ENCODE measurements at regions not wholly inside any gene's neighbourhood (a gene's known extent, or its start where the extent isn't known, plus 50 kb on each side); places are given as distances from the start of the nearest gene placed in this dataset.

DNA sequence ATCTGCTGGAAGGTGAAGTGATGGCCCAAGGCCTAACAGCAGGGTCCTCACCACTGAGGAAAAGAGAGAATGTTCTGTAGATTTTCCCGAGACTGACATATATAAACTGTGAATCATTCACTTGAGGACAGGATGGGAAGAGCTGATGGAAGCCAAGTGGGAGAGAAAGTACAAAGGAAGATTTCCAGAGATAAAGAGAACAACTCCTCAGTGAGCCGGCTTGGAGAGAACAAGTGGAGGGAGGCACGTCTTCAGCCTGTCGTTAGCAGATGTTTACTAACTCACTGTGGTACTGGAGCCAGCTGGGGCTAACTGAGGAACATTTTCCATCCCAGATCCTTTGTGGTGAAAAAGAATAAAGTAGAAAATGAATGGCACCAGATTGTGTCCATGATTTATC lies 552.9 kb upstream of the TNP1 start:
- H3K9me3 ChIP-seq (ENCODE audit: control insufficient read depth in 4 of 4, insufficient read depth in 3 of 4, low read length in 3 of 4) = no peaks in the 10 kb centered on the region
- no peaks in the 10 kb centered on the region for H3K36me3 ChIP-seq (ENCODE audit: control insufficient read depth in 4 of 4, insufficient read depth in 4 of 4, low read length in 4 of 4)
- 58 to 73% methylated on average over 4 of the region's 4 CpGs for WGBS, 2 donors
- TF ChIP-seq, protein P1, sequence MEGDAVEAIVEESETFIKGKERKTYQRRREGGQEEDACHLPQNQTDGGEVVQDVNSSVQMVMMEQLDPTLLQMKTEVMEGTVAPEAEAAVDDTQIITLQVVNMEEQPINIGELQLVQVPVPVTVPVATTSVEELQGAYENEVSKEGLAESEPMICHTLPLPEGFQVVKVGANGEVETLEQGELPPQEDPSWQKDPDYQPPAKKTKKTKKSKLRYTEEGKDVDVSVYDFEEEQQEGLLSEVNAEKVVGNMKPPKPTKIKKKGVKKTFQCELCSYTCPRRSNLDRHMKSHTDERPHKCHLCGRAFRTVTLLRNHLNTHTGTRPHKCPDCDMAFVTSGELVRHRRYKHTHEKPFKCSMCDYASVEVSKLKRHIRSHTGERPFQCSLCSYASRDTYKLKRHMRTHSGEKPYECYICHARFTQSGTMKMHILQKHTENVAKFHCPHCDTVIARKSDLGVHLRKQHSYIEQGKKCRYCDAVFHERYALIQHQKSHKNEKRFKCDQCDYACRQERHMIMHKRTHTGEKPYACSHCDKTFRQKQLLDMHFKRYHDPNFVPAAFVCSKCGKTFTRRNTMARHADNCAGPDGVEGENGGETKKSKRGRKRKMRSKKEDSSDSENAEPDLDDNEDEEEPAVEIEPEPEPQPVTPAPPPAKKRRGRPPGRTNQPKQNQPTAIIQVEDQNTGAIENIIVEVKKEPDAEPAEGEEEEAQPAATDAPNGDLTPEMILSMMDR (IDR thresholded peaks at IDR 0.05; ENCODE audit: control extremely low read depth, extremely low read depth) = no peak
- DNase-seq (peak in 1 of 3 donors; percentile 66), ATAC-seq (ENCODE audit: insufficient read depth, low FRiP score) (no peak)
- no peak overlapping the region for H3K9ac ChIP-seq (ENCODE audit: insufficient read depth in 1 of 2, low read length in 2 of 2)
- H3K4me1 ChIP-seq (ENCODE audit: control insufficient read depth in 5 of 5, insufficient read depth in 5 of 5, low read length in 5 of 5) = peaks cover 2 to 14% (median 6%) of the 10 kb centered on the region in 5 donors
- no peak overlapping the region for H3K4me3 ChIP-seq
- H3K27ac ChIP-seq (ENCODE audit: low read depth in 1 of 2, low read length in 1 of 2) = peak overlapping the region in 1 of 2 donors; percentile 22
- no peaks in the 10 kb centered on the region for H3K27me3 ChIP-seq (ENCODE audit: control insufficient read depth in 3 of 3, insufficient read depth in 3 of 3, low read length in 2 of 3)

DNA sequence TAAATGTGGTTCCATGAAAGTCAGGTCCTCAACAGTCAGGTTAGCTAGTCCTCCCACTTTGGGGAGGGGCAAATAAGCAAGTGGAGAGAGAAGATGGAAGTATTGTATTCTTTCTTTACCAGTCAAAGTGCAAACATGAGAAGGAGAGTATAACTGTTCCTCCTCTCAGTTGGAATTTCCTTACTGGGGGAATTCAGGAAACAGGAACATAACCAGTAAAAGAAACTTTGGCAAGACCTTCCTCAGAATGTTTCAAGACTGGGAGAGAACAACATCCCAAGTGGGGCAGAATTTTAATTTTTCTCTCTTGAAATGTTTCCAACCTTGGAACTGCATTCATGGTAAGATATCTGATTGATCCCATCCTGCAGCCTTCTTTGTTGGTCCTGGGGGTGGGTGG lies 552.4 kb upstream of the TNP1 start:
- Histone ChIP-seq H3K9me3 (ENCODE audit: control insufficient read depth in 4 of 4, insufficient read depth in 3 of 4, low read length in 3 of 4) (no peaks in the 10 kb centered on the region), H3K27ac (ENCODE audit: low read depth in 1 of 2, low read length in 1 of 2) (peak overlapping the region in 1 of 2 donors; percentile 22), H3K4me1 (ENCODE audit: control insufficient read depth in 5 of 5, insufficient read depth in 5 of 5, low read length in 5 of 5) (peaks cover 2 to 14% (median 6%) of the 10 kb centered on the region in 5 donors), H3K27me3 (ENCODE audit: control insufficient read depth in 3 of 3, insufficient read depth in 3 of 3, low read length in 2 of 3) (no peaks in the 10 kb centered on the region), H3K4me3 (no peak overlapping the region), H3K9ac (ENCODE audit: insufficient read depth in 1 of 2, low read length in 2 of 2) (no peak overlapping the region), H3K36me3 (ENCODE audit: control insufficient read depth in 4 of 4, insufficient read depth in 4 of 4, low read length in 4 of 4) (no peaks in the 10 kb centered on the region)
- no peak for ATAC-seq (ENCODE audit: insufficient read depth, low FRiP score)
- no peak for DNase-seq
- TF ChIP-seq, protein P1 (IDR thresholded peaks at IDR 0.05; ENCODE audit: control extremely low read depth, extremely low read depth) = no peak

DNA sequence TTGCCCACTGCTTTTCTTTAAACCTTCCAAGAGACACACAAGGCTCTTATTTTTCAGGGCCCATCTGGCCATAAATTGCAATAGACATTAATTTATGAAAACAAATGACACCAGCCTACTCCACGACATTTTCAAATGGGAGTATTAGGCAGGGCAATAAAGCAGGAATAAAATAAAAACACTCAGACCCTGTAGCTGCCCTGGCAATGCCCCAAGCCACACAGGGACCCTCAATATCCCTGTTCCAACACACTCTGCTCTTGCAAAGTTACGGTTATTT lies 550.8 kb upstream of the TNP1 start:
- WGBS, 2 donors = 80 to 88% methylated on average over 2 of the region's 2 CpGs
- H3K9me3 ChIP-seq (ENCODE audit: control insufficient read depth in 4 of 4, insufficient read depth in 3 of 4, low read length in 3 of 4) = no peaks in the 10 kb centered on the region
- H3K36me3 ChIP-seq (ENCODE audit: control insufficient read depth in 4 of 4, insufficient read depth in 4 of 4, low read length in 4 of 4) = no peaks in the 10 kb centered on the region
- H3K27ac ChIP-seq (ENCODE audit: low read depth in 1 of 2, low read length in 1 of 2) = no peak overlapping the region
- TF ChIP-seq, protein P1 (IDR thresholded peaks at IDR 0.05; ENCODE audit: control extremely low read depth, extremely low read depth) = no peak
- H3K9ac ChIP-seq (ENCODE audit: insufficient read depth in 1 of 2, low read length in 2 of 2) = no peak overlapping the region
- H3K27me3 ChIP-seq (ENCODE audit: control insufficient read depth in 3 of 3, insufficient read depth in 3 of 3, low read length in 2 of 3) = no peaks in the 10 kb centered on the region
- no peak overlapping the region for H3K4me3 ChIP-seq
- H3K4me1 ChIP-seq (ENCODE audit: control insufficient read depth in 5 of 5, insufficient read depth in 5 of 5, low read length in 5 of 5) = peaks cover 2 to 14% (median 6%) of the 10 kb centered on the region in 5 donors
- DNase-seq (no peak), ATAC-seq (ENCODE audit: insufficient read depth, low FRiP score) (no peak)

DNA sequence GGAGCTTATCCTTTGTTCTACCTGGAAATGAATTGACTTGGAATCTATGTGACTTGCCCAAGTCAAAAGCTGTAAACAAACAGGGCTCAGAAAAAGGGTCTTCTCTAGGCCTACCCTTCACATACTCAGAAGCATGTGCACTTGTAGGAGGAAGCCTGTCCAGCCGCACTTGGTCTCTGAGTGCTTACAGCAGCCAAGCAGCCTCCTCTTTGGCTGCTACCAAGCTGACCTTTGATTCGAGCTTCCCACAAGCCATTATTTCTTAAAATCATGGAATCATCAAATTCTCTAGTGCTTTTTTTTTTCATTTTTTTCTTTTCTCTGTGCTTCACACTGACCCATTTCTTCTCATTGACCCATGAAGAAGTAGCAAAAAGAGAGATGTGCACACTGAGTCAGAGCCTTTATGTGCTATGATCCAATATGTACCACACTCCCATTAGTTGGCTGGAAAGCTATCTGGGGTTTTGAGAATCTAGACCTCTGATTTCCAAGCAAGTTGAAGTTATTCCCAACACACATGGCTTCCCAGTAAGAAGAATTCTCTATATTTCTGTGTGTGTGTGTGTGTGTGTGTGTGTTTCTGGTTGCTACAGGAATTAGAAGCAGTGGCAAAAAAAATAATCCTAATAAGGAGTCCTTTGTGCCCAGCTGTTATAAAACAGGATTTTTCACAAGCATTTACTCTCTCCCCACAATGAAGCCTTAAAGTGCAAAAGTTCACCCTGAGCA lies 550.3 kb upstream of the TNP1 start:
- H3K4me1 ChIP-seq (ENCODE audit: control insufficient read depth in 5 of 5, insufficient read depth in 5 of 5, low read length in 5 of 5) = peaks cover 2 to 14% (median 6%) of the 10 kb centered on the region in 5 donors
- no peaks in the 10 kb centered on the region for H3K36me3 ChIP-seq (ENCODE audit: control insufficient read depth in 4 of 4, insufficient read depth in 4 of 4, low read length in 4 of 4)
- no peaks in the 10 kb centered on the region for H3K27me3 ChIP-seq (ENCODE audit: control insufficient read depth in 3 of 3, insufficient read depth in 3 of 3, low read length in 2 of 3)
- DNase-seq = peak in 2 of 3 donors; percentile 66 to 83
- 82 to 98% methylated on average over 2 of the region's 2 CpGs for WGBS, 2 donors
- no peak overlapping the region for H3K4me3 ChIP-seq
- TF ChIP-seq, protein P1 (IDR thresholded peaks at IDR 0.05; ENCODE audit: control extremely low read depth, extremely low read depth) = no peak
- no peak overlapping the region for H3K9ac ChIP-seq (ENCODE audit: insufficient read depth in 1 of 2, low read length in 2 of 2)
- ATAC-seq (ENCODE audit: insufficient read depth, low FRiP score) = no peak
- no peaks in the 10 kb centered on the region for H3K9me3 ChIP-seq (ENCODE audit: control insufficient read depth in 4 of 4, insufficient read depth in 3 of 4, low read length in 3 of 4)
- no peak overlapping the region for H3K27ac ChIP-seq (ENCODE audit: low read depth in 1 of 2, low read length in 1 of 2)
